Psoas muscle (tissue), 7 donors: ENCODE measurements at regions not wholly inside any gene's neighbourhood (a gene's known extent, or its start where the extent isn't known, plus 50 kb on each side); places are given as distances from the start of the nearest gene placed in this dataset.
"Not testable (repeated sequence)": the region's sequence is repeated elsewhere in the genome, so short reads cannot be mapped to it uniquely, and the experiment has no call there.

Experiments used
- ATAC-seq, 4 donors: fragments of 200-7000 bp; cut with Tn5 transposase; one replicate each; pipeline ENCODE4 v1.9.1; 2020; ENCODE audit warnings: moderate library complexity in 3 of 4, mild to moderate bottlenecking in 2 of 4
- DNase-seq, 2 donors: peaks; one replicate each; pipeline ENCODE4 v3.0.0-alpha.2; 2020
- H3K27ac ChIP-seq: fragments of 200-600 bp; one replicate; pipeline ENCODE4 v1.8.0; 2022
- H3K27me3 ChIP-seq, 3 donors: fragments of 200-600 bp in 1 of 3; one replicate each; pipeline versions ENCODE4 v1.6.1 to v1.8.0; 2013 to 2022; ENCODE audit warnings: low read length in 2 of 3, mild to moderate bottlenecking in 2 of 3, moderate library complexity in 1 of 3; ENCODE audit not compliant: insufficient read depth in 3 of 3
- H3K36me3 ChIP-seq, 2 donors: fragments of 200-600 bp in 1 of 2; one replicate each; pipeline versions ENCODE4 v1.6.1 to v1.8.0; 2013 to 2022; ENCODE audit warnings: low read depth in 1 of 2, mild to moderate bottlenecking in 1 of 2, moderate library complexity in 1 of 2; ENCODE audit not compliant: insufficient read depth in 1 of 2
- H3K4me1 ChIP-seq: fragments of 200-600 bp; one replicate; pipeline ENCODE4 v1.8.0; 2022
- H3K4me3 ChIP-seq: fragments of 200-600 bp; one replicate; pipeline ENCODE4 v1.8.0; 2022; ENCODE audit warnings: mild to moderate bottlenecking
- H3K9me3 ChIP-seq: fragments of 200-600 bp; one replicate; pipeline ENCODE4 v1.8.0; 2022
- CTCF ChIP-seq: fragments of 200-600 bp; IDR thresholded peaks from one replicate; pipeline ENCODE4 v1.8.0; 2022; ENCODE audit warnings: antibody characterized with exemption
- WGBS, 3 donors: extraction: QIAGEN DNeasy Blood & Tissue Kit; methylation state at CpG; one replicate each; pipeline versions ENCODE4 v1.1.6 to v1.1.7; 2013; 5-methylcytosine and 5-hydroxymethylcytosine counted together
- intact Hi-C, 2 donors: fragments of 100-400 bp; cut with DNase I; formaldehyde crosslinking; loops; one replicate each; pipeline versions ENCODE4 v1.11.0 to v1.14.2; 2022
- donor health status: healthy with polysubstance abuse.
- donor health status: DM: no; HTN: no; CAD: no; lungs with moderate emphysema.
- donor health status: Bipolar disorder and iron deficiency.
- donor health status: healthy.
- donor health status: DM: yes; HTN: yes; CAD: no.
- donor health status: DM: no; HTN: no; CAD: no.
- donor health status: DM: yes; HTN: yes; CAD: no.

DNA sequence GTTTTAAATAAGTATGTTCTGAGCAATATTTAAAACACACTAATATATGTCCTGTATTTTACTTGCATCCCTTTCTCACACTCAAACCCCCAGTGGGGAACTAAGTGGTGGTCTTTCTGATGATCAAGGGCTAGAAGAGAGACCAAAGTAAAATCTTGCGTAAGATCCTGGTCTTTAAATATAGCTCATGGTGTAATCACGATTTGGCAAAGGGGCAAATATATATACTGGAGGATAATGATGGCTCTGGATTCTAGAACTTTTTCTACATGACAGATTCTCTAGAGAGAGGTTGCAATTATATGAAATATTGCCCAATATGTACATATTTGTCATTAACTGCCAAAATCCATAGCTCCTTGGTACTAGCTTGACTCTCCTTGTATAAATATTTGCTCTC is 438.3 kb downstream of the NXPH1 start:
- no peak overlapping the region for H3K4me3 ChIP-seq
- 82 to 90% (median 86%) methylated on average over 2 of the region's 2 CpGs for WGBS, 3 donors
- no peaks in the 10 kb centered on the region for H3K27me3 ChIP-seq
- H3K9me3 ChIP-seq = peaks cover 4% of the 10 kb centered on the region
- no peak for ATAC-seq
- H3K27ac ChIP-seq = no peak overlapping the region
- intact Hi-C loops = no loop called here
- no peaks in the 10 kb centered on the region for H3K4me1 ChIP-seq
- no peak for TF ChIP-seq CTCF
- no peaks in the 10 kb centered on the region for H3K36me3 ChIP-seq
- DNase-seq = no peak

DNA sequence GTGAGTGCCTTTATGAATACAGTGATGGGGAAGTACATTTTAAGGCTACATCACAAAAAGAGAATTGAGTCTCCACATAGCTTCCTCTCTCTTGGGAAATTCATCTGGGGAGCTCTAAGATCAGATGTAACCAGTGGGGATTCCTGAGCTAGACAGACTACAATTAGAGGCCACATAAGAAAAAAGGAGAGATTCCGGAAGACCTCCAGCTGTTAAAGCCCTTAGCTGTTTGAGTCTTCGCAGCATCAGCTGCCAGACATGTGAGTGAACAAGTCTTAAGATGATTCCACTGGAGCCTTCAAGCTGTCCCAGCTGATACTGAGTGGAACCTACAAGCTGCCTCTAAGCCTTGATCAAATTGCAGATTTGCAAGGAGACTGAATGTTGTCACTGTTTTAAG is 448.5 kb downstream of the NXPH1 start:
- H3K4me3 ChIP-seq = no peak overlapping the region
- H3K27ac ChIP-seq = no peak overlapping the region
- no peak for DNase-seq
- no peaks in the 10 kb centered on the region for H3K4me1 ChIP-seq
- TF ChIP-seq CTCF = no peak
- WGBS, 3 donors = 34 to 44% (median 38%) methylated on average over 2 of the region's 2 CpGs
- no peaks in the 10 kb centered on the region for H3K9me3 ChIP-seq
- intact Hi-C loops = no loop called here
- no peak for ATAC-seq
- H3K27me3 ChIP-seq = no peaks in the 10 kb centered on the region
- H3K36me3 ChIP-seq = no peaks in the 10 kb centered on the region

DNA sequence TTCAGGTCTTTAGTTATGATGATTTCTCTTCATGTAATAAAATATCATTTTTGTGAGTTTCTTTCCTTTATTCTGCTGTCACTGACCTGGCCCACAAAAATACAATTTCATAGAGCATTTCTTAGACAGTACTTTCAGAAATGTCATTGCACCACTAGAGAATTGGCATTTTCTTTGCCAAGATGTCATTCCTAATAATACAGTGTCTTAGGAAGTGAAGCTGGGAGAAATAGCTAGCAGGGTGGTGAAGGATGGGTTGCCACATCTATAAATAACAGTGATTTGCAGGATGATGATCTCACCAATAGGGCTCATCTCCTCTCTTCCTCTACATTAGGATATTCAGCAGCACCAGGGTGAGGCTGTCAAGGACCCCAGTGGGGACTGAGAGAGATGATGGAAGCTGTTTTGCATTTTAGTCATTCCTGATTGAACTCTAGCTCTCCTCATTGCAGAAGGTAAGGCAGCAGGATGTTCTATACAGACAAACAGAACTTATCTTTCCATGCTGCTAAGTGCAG is 452.1 kb downstream of the NXPH1 start:
- Histone ChIP-seq H3K36me3 (no peaks in the 10 kb centered on the region), H3K27me3 (no peaks in the 10 kb centered on the region), H3K9me3 (no peaks in the 10 kb centered on the region), H3K27ac (no peak overlapping the region), H3K4me1 (no peaks in the 10 kb centered on the region), H3K4me3 (no peak overlapping the region)
- TF ChIP-seq CTCF = no peak
- ATAC-seq (no peak), DNase-seq (no peak)
- intact Hi-C loops = no loop called here

GRCh38 chr7:8890346-8890745 is 456.9 kb downstream of the NXPH1 start:
- H3K4me3 ChIP-seq, H3K4me1 ChIP-seq, H3K36me3 ChIP-seq, H3K9me3 ChIP-seq, intact Hi-C loops, DNase-seq, H3K27ac ChIP-seq, H3K27me3 ChIP-seq, ATAC-seq: not testable (repeated sequence)
- 89 to 94% (median 93%) methylated on average over 11 to 30 of the region's 30 CpGs for WGBS, 3 donors

DNA sequence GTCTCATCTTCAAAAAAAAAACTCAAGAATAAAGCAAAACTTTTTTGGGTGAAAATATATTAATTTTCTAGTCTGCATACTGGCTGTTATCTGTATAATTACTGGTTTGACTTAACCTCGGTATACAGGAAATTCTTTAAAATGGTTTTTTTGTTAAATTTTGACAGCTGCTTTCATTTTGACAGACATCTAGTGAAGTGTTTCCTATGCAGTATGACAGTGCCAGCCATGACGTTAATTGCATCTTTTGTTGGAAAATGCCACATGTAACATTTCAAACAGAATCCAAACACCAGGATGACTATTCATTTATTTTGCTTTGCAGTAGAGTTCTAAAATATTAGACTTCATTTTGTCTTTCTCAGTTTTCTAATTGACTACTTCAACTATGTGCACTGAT is 460.4 kb downstream of the NXPH1 start:
- no peak for DNase-seq
- Histone ChIP-seq H3K4me3 (no peak overlapping the region), H3K27ac (no peak overlapping the region), H3K27me3 (no peaks in the 10 kb centered on the region), H3K9me3 (no peaks in the 10 kb centered on the region), H3K4me1 (no peaks in the 10 kb centered on the region), H3K36me3 (no peaks in the 10 kb centered on the region)
- no peak for ATAC-seq
- 41 to 55% (median 48%) methylated on average over 2 of the region's 2 CpGs for WGBS, 3 donors
- TF ChIP-seq CTCF = no peak
- intact Hi-C loops = no loop called here
